GM12878 (cell line): ENCODE measurements at regions not wholly inside any gene's neighbourhood (a gene's known extent, or its start where the extent isn't known, plus 50 kb on each side); places are given as distances from the start of the nearest gene placed in this dataset.

ENCODE experiments used
- ATF3 ChIP-seq: IDR thresholded peaks from 2 replicates; pipeline ENCODE4 v1.6.1; 2011; ENCODE audit warnings: low read depth, mild to moderate bottlenecking, low read length, moderate library complexity, borderline replicate concordance; ENCODE audit errors: extremely low read depth
- ATF7 ChIP-seq: fragments of 450-650 bp; IDR thresholded peaks from 2 replicates; pipeline ENCODE4 v1.6.1; 2016; ENCODE audit warnings: low read depth, mild to moderate bottlenecking
- CTCF ChIP-seq, 3 experiments: IDR thresholded peaks in 2 of 3; conservative IDR thresholded peaks in 1 of 3; 2 replicates each; pipeline ENCODE4 v1.5.1; 2011; ENCODE audit warnings: low read depth in 3 of 3, low read length in 3 of 3, mild to moderate bottlenecking in 3 of 3, control low read depth in 2 of 3, moderate library complexity in 2 of 3, inconsistent platforms in 1 of 3, mixed read lengths in 1 of 3; ENCODE audit not compliant: control insufficient read depth in 2 of 3, insufficient read depth in 1 of 3; ENCODE audit errors: extremely low read depth in 1 of 3
- EP300 ChIP-seq, 2 experiments: fragments of 150-350 bp in 1 of 2; IDR thresholded peaks; 2 replicates each; pipeline ENCODE4 v1.6.1; 2011 to 2012; ENCODE audit warnings: low read depth in 2 of 2, low read length in 2 of 2, borderline replicate concordance in 1 of 2, improper control_type of control experiment in 1 of 2, inconsistent platforms in 1 of 2; ENCODE audit not compliant: control insufficient read depth in 1 of 2
- EZH2 ChIP-seq: IDR thresholded peaks from 2 replicates; pipeline ENCODE4 v1.6.1; 2012; ENCODE audit warnings: low read depth, mild to moderate bottlenecking, control low read depth, inconsistent platforms, low read length, borderline replicate concordance; ENCODE audit not compliant: control insufficient read depth
- HCFC1 ChIP-seq: fragments of 150-350 bp; IDR thresholded peaks from 2 replicates; pipeline ENCODE4 v1.6.1; 2014; ENCODE audit warnings: low read length
- HDAC2 ChIP-seq: fragments of 200-600 bp; sonication (generic); IDR thresholded peaks from 2 replicates; pipeline ENCODE4 v1.6.1; 2017
- NRF1 ChIP-seq: conservative IDR thresholded peaks from 2 replicates; pipeline ENCODE4 v1.6.1; 2011; ENCODE audit warnings: mild to moderate bottlenecking, low read depth, low read length, improper control_type of control experiment
- POLR2A ChIP-seq: IDR thresholded peaks from 2 replicates; pipeline ENCODE4 v1.6.1; 2011; ENCODE audit warnings: low read depth, mild to moderate bottlenecking, low read length
- TAF1 ChIP-seq: IDR thresholded peaks from 2 replicates; pipeline ENCODE4 v1.6.1; 2011; ENCODE audit warnings: mild to moderate bottlenecking, low read depth, low read length, borderline replicate concordance
- ZBTB4 ChIP-seq: fragments of 450-650 bp; formaldehyde crosslinking; IDR thresholded peaks from 2 replicates; pipeline ENCODE4 v1.4.0; 2022; ENCODE audit warnings: mild to moderate bottlenecking, moderate library complexity
- ZNF24 ChIP-seq: fragments of 450-650 bp; IDR thresholded peaks from 2 replicates; pipeline ENCODE4 v1.6.1; 2017; ENCODE audit warnings: antibody characterized with exemption, mild to moderate bottlenecking

- TF ChIP-seq ATF3 (no peak), NRF1 (no peak), HDAC2 (no peak), CTCF (IDR thresholded peaks at IDR 0.05 in 2 of 3, conservative IDR thresholded peaks at IDR 0.05 in 1 of 3; ENCODE audit: control insufficient read depth in 2 of 3, extremely low read depth in 1 of 3, insufficient read depth in 1 of 3, low read depth in 3 of 3, low read length in 3 of 3) (no peak), ZNF24 (no peak), EP300 (IDR thresholded peaks at IDR 0.05; ENCODE audit: borderline replicate concordance in 1 of 2, control insufficient read depth in 1 of 2, low read depth in 2 of 2, low read length in 2 of 2) (no peak), EZH2 (no peak), HCFC1 (no peak), POLR2A (no peak), TAF1 (no peak), ATF7 (no peak), ZBTB4 (CRISPR knock-in tag) (no peak)
Measured at GRCh38 chr15:98543237-98543636, 105.1 kb upstream of the IGF1R start.
